Panc1 (cell line): ENCODE measurements at regions not wholly inside any gene's neighbourhood (a gene's known extent, or its start where the extent isn't known, plus 50 kb on each side); places are given as distances from the start of the nearest gene placed in this dataset.

Experiments
- ATAC-seq: fragments of 200-7000 bp; cut with Tn5 transposase; 2 replicates; pipeline ENCODE4 v1.9.1; 2020; ENCODE audit warnings: mild to moderate bottlenecking, moderate library complexity
- BruUV-seq: library from RNA; stranded (reverse); fragments of 400-500 nt; replicated peaks from 2 replicates; lab custom pipeline; 2021; lab: Mats Ljungman, UMichigan
- CTCF ChIA-PET: fragments of 300-600 bp; sonication (Branson Sonifier 250); formaldehyde crosslinking; loops from one replicate; lab custom pipeline; 2022; ENCODE audit warnings: antibody characterized with exemption; lab: Charles Lee
- POLR2A ChIA-PET: fragments of 300-600 bp; sonication (Branson Sonifier 250); formaldehyde crosslinking; loops from one replicate; lab custom pipeline; 2022; ENCODE audit warnings: antibody characterized with exemption; lab: Charles Lee
- DNase-seq: peaks from one replicate; pipeline ENCODE4 v3.0.0-alpha.2; 2010; ENCODE audit warnings: low read depth, low spot score
- H3K27ac ChIP-seq: 2 replicates; pipeline ENCODE4 v1.5.1; 2011; ENCODE audit warnings: mild to moderate bottlenecking, low read length, inconsistent platforms
- H3K27me3 ChIP-seq: fragments of 200-500 bp; sonication (Bioruptor generic); 2 replicates; pipeline ENCODE4 v1.6.0; 2014; ENCODE audit warnings: low read length, inconsistent platforms; ENCODE audit not compliant: control insufficient read depth, insufficient read depth
- H3K36me3 ChIP-seq: fragments of 200-500 bp; sonication (Bioruptor generic); 2 replicates; pipeline ENCODE4 v1.5.1; 2014; ENCODE audit warnings: inconsistent platforms, mild to moderate bottlenecking, low read length, moderate library complexity; ENCODE audit not compliant: control insufficient read depth, insufficient read depth
- H3K4me1 ChIP-seq: 2 replicates; pipeline ENCODE4 v1.5.1; 2011; ENCODE audit warnings: inconsistent platforms, mild to moderate bottlenecking, low read length, moderate library complexity; ENCODE audit not compliant: control insufficient read depth, insufficient read depth
- H3K4me3 ChIP-seq, 2 experiments: 2 replicates each; pipeline ENCODE4 v1.5.1; 2011 to 2012; ENCODE audit warnings: low read depth in 2 of 2, low read length in 2 of 2, mild to moderate bottlenecking in 2 of 2, inconsistent platforms in 1 of 2, moderate library complexity in 1 of 2
- H3K9me3 ChIP-seq: fragments of 200-500 bp; sonication (Bioruptor generic); 2 replicates; pipeline ENCODE4 v1.5.1; 2014; ENCODE audit warnings: low read depth, mild to moderate bottlenecking, inconsistent platforms, low read length, moderate library complexity; ENCODE audit not compliant: control insufficient read depth, insufficient read depth
- POLR2AphosphoS5 ChIP-seq: IDR thresholded peaks from 2 replicates; pipeline ENCODE4 v1.6.1; 2012; ENCODE audit warnings: mild to moderate bottlenecking, low read depth, low read length, moderate library complexity
- REST ChIP-seq, 2 experiments: IDR thresholded peaks; 2 replicates each; pipeline ENCODE4 v1.6.1; 2011 to 2012; ENCODE audit warnings: low read depth in 2 of 2, control low read depth in 1 of 2, low read length in 1 of 2, mild to moderate bottlenecking in 1 of 2, moderate library complexity in 1 of 2; ENCODE audit not compliant: insufficient read depth in 1 of 2
- SIN3A ChIP-seq: IDR thresholded peaks from 2 replicates; pipeline ENCODE4 v1.6.1; 2012; ENCODE audit warnings: low read depth, mild to moderate bottlenecking, low read length, moderate library complexity, borderline replicate concordance; ENCODE audit not compliant: insufficient read depth
- TCF7L2 ChIP-seq: IDR thresholded peaks from 2 replicates; pipeline ENCODE4 v1.6.1; 2011; ENCODE audit warnings: mild to moderate bottlenecking, low read depth, low read length, inconsistent platforms
- in situ Hi-C: cut with HindIII; loops from 2 replicates; pipeline ENCODE4 v1.10.0; 2016; ENCODE audit warnings: low sequenced_read_pairs, low pct_unique_long_range_greater_than_20kb
- intact Hi-C: fragments of 100-400 bp; cut with micrococcal nuclease; formaldehyde crosslinking; loops from one replicate; pipeline ENCODE4 v1.10.0; 2022; ENCODE audit not compliant: unreplicated experiment
- TF ChIP-seq, protein P1 (sequence below): fragments of 450-650 bp; IDR thresholded peaks from 2 replicates; pipeline ENCODE4 v1.5.1; 2017; ENCODE audit warnings: mild to moderate bottlenecking

DNA sequence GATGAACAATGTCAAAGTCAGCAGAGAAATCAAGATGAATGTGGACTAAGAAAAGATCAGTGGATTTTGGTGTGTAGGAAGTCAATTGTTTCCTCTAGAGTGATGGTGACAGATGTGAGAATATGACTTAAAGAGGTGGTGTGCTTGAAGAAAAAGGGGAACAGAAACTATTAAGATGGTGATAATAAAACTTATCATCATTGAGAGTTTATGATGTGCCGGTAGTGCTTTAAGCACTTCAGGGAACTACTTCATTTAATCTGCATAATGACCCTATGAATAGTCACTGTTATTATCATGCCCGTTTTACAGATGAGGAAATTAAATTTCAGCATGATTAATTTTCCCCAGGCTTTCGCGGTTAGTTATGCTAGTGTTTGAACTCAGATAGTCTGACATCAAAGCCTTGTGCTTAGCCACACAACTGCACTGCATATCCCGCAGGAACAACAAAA lies 246.9 kb upstream of the LRRC7 start:
- in situ Hi-C loops: no loop called here
- Histone ChIP-seq H3K4me1 (no peaks in the 10 kb centered on the region), H3K36me3 (no peaks in the 10 kb centered on the region), H3K27ac (no peak overlapping the region), H3K9me3 (no peaks in the 10 kb centered on the region), H3K27me3 (no peaks in the 10 kb centered on the region), H3K4me3 (no peak overlapping the region)
- TF ChIP-seq REST (IDR thresholded peaks at IDR 0.05; ENCODE audit: insufficient read depth in 1 of 2, low read depth in 2 of 2, low read length in 1 of 2) (no peak), SIN3A (no peak), POLR2AphosphoS5 (no peak), TCF7L2 (no peak)
- TF ChIP-seq, protein P1, sequence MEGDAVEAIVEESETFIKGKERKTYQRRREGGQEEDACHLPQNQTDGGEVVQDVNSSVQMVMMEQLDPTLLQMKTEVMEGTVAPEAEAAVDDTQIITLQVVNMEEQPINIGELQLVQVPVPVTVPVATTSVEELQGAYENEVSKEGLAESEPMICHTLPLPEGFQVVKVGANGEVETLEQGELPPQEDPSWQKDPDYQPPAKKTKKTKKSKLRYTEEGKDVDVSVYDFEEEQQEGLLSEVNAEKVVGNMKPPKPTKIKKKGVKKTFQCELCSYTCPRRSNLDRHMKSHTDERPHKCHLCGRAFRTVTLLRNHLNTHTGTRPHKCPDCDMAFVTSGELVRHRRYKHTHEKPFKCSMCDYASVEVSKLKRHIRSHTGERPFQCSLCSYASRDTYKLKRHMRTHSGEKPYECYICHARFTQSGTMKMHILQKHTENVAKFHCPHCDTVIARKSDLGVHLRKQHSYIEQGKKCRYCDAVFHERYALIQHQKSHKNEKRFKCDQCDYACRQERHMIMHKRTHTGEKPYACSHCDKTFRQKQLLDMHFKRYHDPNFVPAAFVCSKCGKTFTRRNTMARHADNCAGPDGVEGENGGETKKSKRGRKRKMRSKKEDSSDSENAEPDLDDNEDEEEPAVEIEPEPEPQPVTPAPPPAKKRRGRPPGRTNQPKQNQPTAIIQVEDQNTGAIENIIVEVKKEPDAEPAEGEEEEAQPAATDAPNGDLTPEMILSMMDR: no peak
- ChIA-PET POLR2A (no interaction called here), CTCF (no interaction called here)
- DNase-seq (no peak), ATAC-seq (no peak)
- intact Hi-C loops: no loop called here
- no TSS peak for BruUV-seq

- POLR2A ChIA-PET: no interaction called here
- no peaks in the 10 kb centered on the region for H3K4me1 ChIP-seq
- TF ChIP-seq POLR2AphosphoS5 (no peak), SIN3A (no peak), REST (IDR thresholded peaks at IDR 0.05; ENCODE audit: insufficient read depth in 1 of 2, low read depth in 2 of 2, low read length in 1 of 2) (no peak), TCF7L2 (no peak)
- TF ChIP-seq, protein P1: no peak
- H3K36me3 ChIP-seq: no peaks in the 10 kb centered on the region
- intact Hi-C loops: no loop called here
- no TSS peak for BruUV-seq
- CTCF ChIA-PET: no interaction called here
- in situ Hi-C loops: no loop called here
- DNase-seq: no peak
- H3K27ac ChIP-seq: no peak overlapping the region
- no peaks in the 10 kb centered on the region for H3K9me3 ChIP-seq
- no peak overlapping the region for H3K4me3 ChIP-seq
- no peaks in the 10 kb centered on the region for H3K27me3 ChIP-seq
- ATAC-seq: no peak
These were observed 246.4 kb upstream of the LRRC7 start for GRCh38 chr1:69321311-69321710.
